Left ventricle myocardium inferior (tissue), 1 donor: ENCODE measurements at regions not wholly inside any gene's neighbourhood (a gene's known extent, or its start where the extent isn't known, plus 50 kb on each side); places are given as distances from the start of the nearest gene placed in this dataset.

Source experiments
- DNase-seq: peaks from one replicate; pipeline ENCODE4 v3.0.0-alpha.2; 2020
- H3K27ac ChIP-seq: fragments of 200-600 bp; replicated peaks from 2 replicates; pipeline ENCODE4 v1.8.0; 2021
- H3K27me3 ChIP-seq: fragments of 200-600 bp; 2 replicates; pipeline ENCODE4 v1.8.0; 2021; ENCODE audit warnings: low read depth
- H3K36me3 ChIP-seq: fragments of 200-600 bp; 2 replicates; pipeline ENCODE4 v1.8.0; 2021
- H3K4me1 ChIP-seq: fragments of 200-600 bp; 2 replicates; pipeline ENCODE4 v1.8.0; 2021
- H3K4me3 ChIP-seq: fragments of 200-600 bp; 2 replicates; pipeline ENCODE4 v1.8.0; 2021; ENCODE audit warnings: mild to moderate bottlenecking, moderate library complexity
- H3K9me3 ChIP-seq: fragments of 200-600 bp; replicated peaks from 2 replicates; pipeline ENCODE4 v1.8.0; 2021
- intact Hi-C: fragments of 100-400 bp; cut with micrococcal nuclease; formaldehyde crosslinking; loops from one replicate; pipeline ENCODE4 v1.11.0; 2022
- TF ChIP-seq, protein P1 (sequence below): fragments of 200-600 bp; IDR thresholded peaks from 2 replicates; pipeline ENCODE4 v1.8.0; 2021; ENCODE audit warnings: antibody characterized with exemption, mild to moderate bottlenecking, borderline replicate concordance
- donor health status: DM: no; HTN: yes; CAD: no; lungs with severe emphysema.

DNA sequence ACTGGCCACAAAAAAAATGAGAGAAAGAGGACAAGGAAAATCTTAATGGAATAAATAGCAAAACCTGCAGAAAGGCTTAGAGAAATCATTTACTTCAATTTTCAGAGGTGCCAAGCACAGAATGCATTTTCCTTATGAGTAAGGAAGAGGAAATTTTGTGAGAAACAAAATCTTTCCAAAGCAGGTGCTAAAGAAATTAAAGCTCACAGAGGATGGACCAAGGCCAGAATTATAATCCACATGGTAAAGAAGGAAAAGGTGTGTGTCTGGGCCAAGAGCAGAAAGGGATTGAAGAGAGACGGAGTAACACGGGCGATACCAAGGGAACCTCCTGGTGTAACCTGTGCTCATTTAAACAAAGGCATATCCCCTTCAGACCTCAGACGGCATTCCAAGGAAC, 340.0 kb upstream of the NFIA start:
- DNase-seq: no peak
- Histone ChIP-seq H3K9me3 (no peaks in the 10 kb centered on the region), H3K4me3 (no peak overlapping the region), H3K36me3 (no peaks in the 10 kb centered on the region), H3K27ac (no peak overlapping the region), H3K4me1 (peaks cover 12% of the 10 kb centered on the region), H3K27me3 (no peaks in the 10 kb centered on the region)
- intact Hi-C loops: no loop called here
- TF ChIP-seq, protein P1, sequence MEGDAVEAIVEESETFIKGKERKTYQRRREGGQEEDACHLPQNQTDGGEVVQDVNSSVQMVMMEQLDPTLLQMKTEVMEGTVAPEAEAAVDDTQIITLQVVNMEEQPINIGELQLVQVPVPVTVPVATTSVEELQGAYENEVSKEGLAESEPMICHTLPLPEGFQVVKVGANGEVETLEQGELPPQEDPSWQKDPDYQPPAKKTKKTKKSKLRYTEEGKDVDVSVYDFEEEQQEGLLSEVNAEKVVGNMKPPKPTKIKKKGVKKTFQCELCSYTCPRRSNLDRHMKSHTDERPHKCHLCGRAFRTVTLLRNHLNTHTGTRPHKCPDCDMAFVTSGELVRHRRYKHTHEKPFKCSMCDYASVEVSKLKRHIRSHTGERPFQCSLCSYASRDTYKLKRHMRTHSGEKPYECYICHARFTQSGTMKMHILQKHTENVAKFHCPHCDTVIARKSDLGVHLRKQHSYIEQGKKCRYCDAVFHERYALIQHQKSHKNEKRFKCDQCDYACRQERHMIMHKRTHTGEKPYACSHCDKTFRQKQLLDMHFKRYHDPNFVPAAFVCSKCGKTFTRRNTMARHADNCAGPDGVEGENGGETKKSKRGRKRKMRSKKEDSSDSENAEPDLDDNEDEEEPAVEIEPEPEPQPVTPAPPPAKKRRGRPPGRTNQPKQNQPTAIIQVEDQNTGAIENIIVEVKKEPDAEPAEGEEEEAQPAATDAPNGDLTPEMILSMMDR: no peak

DNA sequence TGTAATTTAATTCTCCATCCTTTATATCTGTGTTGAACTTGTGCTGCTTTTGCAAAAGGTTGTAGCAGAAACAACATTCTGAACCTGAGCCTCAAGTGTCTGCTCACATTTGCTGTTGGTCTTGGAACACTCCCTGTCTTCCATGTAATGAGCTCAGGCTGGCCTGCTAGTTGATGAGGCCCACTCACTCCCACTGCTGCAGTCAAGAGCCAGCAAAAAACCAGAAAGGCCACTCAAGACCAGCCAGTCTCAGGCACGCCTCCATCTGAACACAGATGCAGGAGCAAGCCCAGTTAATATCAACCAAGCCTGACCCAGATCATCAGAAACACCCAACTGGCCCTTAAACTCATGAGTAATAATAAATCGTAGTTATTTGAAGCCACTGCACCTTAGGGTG, 342.2 kb upstream of the NFIA start:
- Histone ChIP-seq H3K9me3 (no peaks in the 10 kb centered on the region), H3K27me3 (no peaks in the 10 kb centered on the region), H3K4me1 (no peaks in the 10 kb centered on the region), H3K27ac (no peak overlapping the region), H3K36me3 (no peaks in the 10 kb centered on the region), H3K4me3 (no peak overlapping the region)
- DNase-seq: no peak
- TF ChIP-seq, protein P1: no peak
- intact Hi-C loops: no loop called here

DNA sequence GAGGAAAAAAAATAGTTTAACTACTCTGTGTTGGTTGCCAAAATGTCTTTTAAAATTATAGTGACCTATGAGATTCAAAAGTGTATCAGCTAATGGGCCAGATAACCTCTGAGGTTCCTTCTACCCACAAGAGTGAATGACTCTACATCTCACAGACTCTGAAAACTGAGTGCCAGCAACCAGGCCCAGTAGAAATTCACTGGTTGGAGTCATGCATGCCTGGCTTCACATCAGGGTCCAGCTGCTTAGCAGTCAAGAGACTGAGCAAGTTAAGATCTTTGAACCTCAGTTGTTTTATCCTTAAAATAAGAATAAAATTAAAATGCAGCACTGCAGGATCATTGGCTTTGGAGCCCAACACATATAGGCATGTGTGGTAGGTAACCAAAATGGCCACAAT, 342.6 kb upstream of the NFIA start:
- intact Hi-C loops: no loop called here
- Histone ChIP-seq H3K27me3 (no peaks in the 10 kb centered on the region), H3K9me3 (no peaks in the 10 kb centered on the region), H3K4me1 (no peaks in the 10 kb centered on the region), H3K27ac (no peak overlapping the region), H3K36me3 (no peaks in the 10 kb centered on the region), H3K4me3 (no peak overlapping the region)
- DNase-seq: no peak
- TF ChIP-seq, protein P1: no peak

DNA sequence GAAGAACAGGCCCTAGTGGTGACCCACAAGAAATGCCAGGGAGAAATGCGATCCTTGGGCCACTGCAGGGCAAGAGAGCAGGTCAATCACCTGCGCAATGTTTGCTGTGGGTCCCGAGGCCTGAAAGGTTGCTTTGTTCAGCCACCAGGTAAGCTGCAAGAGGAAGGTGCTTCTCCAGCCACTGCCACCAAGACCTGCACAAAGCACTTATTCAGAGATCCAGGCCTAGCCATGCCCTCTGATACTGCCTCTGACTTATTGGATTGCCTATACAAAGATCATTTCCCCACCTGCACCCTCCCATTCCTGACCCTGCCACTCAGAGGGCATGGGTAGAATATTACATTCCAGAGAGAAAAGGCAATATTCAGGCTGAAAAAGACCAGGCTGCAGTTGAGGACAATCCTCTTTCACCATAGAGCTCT, 349.4 kb upstream of the NFIA start:
- no peaks in the 10 kb centered on the region for H3K4me1 ChIP-seq
- H3K36me3 ChIP-seq: no peaks in the 10 kb centered on the region
- DNase-seq: no peak
- H3K27ac ChIP-seq: no peak overlapping the region
- TF ChIP-seq, protein P1: no peak
- intact Hi-C loops: no loop called here
- no peak overlapping the region for H3K4me3 ChIP-seq
- H3K9me3 ChIP-seq: no peaks in the 10 kb centered on the region
- no peaks in the 10 kb centered on the region for H3K27me3 ChIP-seq

DNA sequence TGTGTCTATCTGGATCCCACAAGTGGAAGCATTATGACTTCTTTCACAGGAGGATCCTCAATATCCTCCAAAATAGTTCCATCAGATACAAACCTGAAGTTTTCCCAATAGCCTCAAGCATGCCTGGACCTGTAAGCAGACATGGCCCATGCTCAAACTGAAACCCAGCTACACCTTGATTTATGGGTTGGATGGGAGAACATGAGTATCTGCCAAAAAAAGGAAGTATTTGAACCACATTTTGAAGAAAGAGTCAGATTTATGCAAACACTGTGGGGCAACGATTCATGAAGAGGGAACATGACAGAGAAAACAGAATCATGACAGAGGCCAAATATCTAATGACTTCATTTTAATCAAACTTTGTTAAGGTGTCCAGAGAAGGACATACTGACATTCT, 351.0 kb upstream of the NFIA start:
- no peaks in the 10 kb centered on the region for H3K36me3 ChIP-seq
- H3K4me1 ChIP-seq: no peaks in the 10 kb centered on the region
- TF ChIP-seq, protein P1: no peak
- H3K4me3 ChIP-seq: no peak overlapping the region
- H3K9me3 ChIP-seq: no peaks in the 10 kb centered on the region
- DNase-seq: no peak
- no peaks in the 10 kb centered on the region for H3K27me3 ChIP-seq
- intact Hi-C loops: no loop called here
- no peak overlapping the region for H3K27ac ChIP-seq

DNA sequence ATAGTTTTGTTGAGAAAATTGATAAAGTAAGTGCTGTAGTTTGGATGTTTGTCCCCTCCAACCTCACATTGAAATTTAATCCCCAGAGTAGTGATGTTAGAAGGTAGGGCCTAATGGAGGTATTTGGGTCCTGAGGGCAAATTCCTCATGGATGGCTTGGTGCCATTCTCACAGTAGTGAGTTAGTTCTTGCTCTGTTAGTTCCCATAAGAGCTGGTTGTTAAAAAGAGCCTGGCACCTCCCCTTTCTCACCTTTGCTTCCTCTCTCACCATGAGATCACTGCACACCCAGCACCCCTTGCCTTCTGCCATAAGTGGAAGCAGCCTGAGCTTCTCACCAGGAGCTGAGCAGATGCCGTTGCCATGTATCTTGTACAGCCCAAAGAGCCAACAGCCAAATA, 354.8 kb upstream of the NFIA start:
- TF ChIP-seq, protein P1: no peak
- intact Hi-C loops: no loop called here
- no peaks in the 10 kb centered on the region for H3K36me3 ChIP-seq
- no peaks in the 10 kb centered on the region for H3K27me3 ChIP-seq
- no peaks in the 10 kb centered on the region for H3K4me1 ChIP-seq
- H3K9me3 ChIP-seq: no peaks in the 10 kb centered on the region
- DNase-seq: no peak
- H3K27ac ChIP-seq: no peak overlapping the region
- H3K4me3 ChIP-seq: no peak overlapping the region
